Suprapubic skin (tissue), 4 donors: ENCODE measurements at regions not wholly inside any gene's neighbourhood (a gene's known extent, or its start where the extent isn't known, plus 50 kb on each side); places are given as distances from the start of the nearest gene placed in this dataset.

ENCODE experiments used
- DNase-seq, 2 donors: peaks; one replicate each; pipeline ENCODE4 v3.0.0-alpha.2; 2019; ENCODE audit warnings: low spot score in 2 of 2
- H3K27ac ChIP-seq: fragments of 200-600 bp; sonication (generic); one replicate; pipeline ENCODE4 v1.5.1; 2019
- H3K27me3 ChIP-seq: fragments of 200-600 bp; sonication (generic); one replicate; pipeline ENCODE4 v1.5.1; 2019
- H3K36me3 ChIP-seq: fragments of 200-600 bp; sonication (generic); one replicate; pipeline ENCODE4 v1.5.1; 2019
- H3K4me1 ChIP-seq: fragments of 200-600 bp; sonication (generic); one replicate; pipeline ENCODE4 v1.5.1; 2019
- H3K4me3 ChIP-seq: fragments of 200-600 bp; sonication (generic); one replicate; pipeline ENCODE4 v1.5.1; 2019; ENCODE audit warnings: mild to moderate bottlenecking
- H3K9me3 ChIP-seq: fragments of 200-600 bp; sonication (generic); one replicate; pipeline ENCODE4 v1.5.1; 2019
- EP300 ChIP-seq: sonication (generic); formaldehyde crosslinking; IDR thresholded peaks from one replicate; pipeline ENCODE4 v1.6.1; 2017; ENCODE audit warnings: antibody characterized with exemption
- POLR2A ChIP-seq, 2 donors: fragments of 450-650 bp; IDR thresholded peaks; one replicate each; pipeline ENCODE4 v1.6.1; 2017; ENCODE audit warnings: antibody characterized with exemption in 2 of 2, mild to moderate bottlenecking in 2 of 2, moderate library complexity in 2 of 2
- POLR2AphosphoS5 ChIP-seq, 3 donors: sonication (generic); formaldehyde crosslinking; IDR thresholded peaks; one replicate each; pipeline ENCODE4 v1.6.1; 2017; ENCODE audit warnings: antibody characterized with exemption in 3 of 3
- WGBS: methylation state at CpG from one replicate; pipeline ENCODE4 v1.1.5; 2018; 5-methylcytosine and 5-hydroxymethylcytosine counted together
- TF ChIP-seq, protein P1 (sequence below), 2 donors: fragments of 200-600 bp in 1 of 2; fragments of 450-650 bp in 1 of 2; sonication (generic) in 1 of 2; IDR thresholded peaks; one replicate each; pipeline ENCODE4 v1.5.1; 2016 to 2019; ENCODE audit warnings: antibody characterized with exemption in 2 of 2, mild to moderate bottlenecking in 1 of 2, moderate library complexity in 1 of 2

DNA sequence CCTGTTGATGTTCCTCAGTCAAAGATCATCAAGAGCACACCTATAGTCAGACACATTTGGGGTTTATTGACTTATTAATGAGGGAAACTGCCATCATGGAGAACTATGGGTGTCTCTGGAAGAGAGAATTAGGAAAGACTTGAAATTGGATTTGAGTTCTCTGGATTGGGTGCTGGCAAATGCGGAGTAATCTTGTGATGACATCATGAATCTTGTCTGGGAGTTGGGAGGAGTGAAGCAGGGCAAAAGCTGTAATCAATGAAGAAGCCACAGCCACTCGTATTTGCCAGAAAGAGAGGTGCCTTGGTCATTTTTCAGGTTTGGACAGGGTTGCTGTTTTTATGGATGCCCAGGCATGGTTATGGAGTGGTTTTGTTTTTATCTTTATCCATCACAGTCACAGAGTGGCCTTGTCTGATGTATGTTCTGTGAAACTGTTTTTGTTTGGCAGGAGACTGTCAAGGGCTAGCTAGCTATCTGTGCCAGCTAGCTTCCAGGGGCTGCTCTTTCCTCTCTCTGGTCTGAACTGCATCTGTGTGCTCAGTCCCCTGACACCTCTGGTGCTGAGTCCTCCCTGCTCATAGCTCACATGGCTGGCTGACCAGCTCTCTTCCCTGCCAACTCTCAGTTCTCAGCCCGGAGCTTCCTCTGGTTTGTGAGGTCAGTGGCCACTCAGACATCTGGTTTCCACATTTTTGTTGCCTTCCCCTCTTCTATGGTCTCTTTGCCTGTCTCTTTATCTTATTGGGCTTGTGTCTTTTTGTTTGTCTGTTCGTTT is 193.4 kb upstream of the RMP24 start:
- H3K4me3 ChIP-seq = no peak overlapping the region
- DNase-seq = no peak
- no peaks in the 10 kb centered on the region for H3K4me1 ChIP-seq
- 67% methylated on average over 4 of the region's 4 CpGs for WGBS
- H3K27ac ChIP-seq = no peak overlapping the region
- peaks cover 4% of the 10 kb centered on the region for H3K27me3 ChIP-seq
- H3K36me3 ChIP-seq = no peaks in the 10 kb centered on the region
- no peaks in the 10 kb centered on the region for H3K9me3 ChIP-seq
- TF ChIP-seq EP300 = no peak
- no peak for TF ChIP-seq POLR2A (IDR thresholded peaks at IDR 0.05)
- TF ChIP-seq, protein P1, sequence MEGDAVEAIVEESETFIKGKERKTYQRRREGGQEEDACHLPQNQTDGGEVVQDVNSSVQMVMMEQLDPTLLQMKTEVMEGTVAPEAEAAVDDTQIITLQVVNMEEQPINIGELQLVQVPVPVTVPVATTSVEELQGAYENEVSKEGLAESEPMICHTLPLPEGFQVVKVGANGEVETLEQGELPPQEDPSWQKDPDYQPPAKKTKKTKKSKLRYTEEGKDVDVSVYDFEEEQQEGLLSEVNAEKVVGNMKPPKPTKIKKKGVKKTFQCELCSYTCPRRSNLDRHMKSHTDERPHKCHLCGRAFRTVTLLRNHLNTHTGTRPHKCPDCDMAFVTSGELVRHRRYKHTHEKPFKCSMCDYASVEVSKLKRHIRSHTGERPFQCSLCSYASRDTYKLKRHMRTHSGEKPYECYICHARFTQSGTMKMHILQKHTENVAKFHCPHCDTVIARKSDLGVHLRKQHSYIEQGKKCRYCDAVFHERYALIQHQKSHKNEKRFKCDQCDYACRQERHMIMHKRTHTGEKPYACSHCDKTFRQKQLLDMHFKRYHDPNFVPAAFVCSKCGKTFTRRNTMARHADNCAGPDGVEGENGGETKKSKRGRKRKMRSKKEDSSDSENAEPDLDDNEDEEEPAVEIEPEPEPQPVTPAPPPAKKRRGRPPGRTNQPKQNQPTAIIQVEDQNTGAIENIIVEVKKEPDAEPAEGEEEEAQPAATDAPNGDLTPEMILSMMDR (IDR thresholded peaks at IDR 0.05) = no peak
- TF ChIP-seq POLR2AphosphoS5 (IDR thresholded peaks at IDR 0.05) = no peak

DNA sequence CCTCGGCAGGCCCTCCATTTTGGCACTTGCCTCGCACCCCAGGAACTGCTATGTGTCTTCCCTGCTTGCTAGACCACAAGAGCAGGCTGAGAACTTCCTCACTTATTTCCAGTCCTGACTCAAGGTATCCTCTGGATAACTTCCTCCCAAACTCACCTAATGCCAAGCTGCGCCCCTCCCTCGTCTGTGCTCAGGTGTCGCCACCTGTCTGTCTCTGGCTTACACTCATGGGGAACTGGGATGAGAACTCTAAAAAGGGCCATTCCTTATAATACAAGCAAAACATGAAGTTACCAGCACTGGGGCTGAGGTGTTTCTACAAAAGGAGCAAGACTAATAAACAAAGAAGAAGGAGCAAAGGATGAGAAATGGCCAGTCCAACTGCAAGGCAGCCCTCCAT is 191.5 kb upstream of the RMP24 start:
- Histone ChIP-seq H3K4me3 (no peak overlapping the region), H3K27ac (no peak overlapping the region), H3K9me3 (no peaks in the 10 kb centered on the region), H3K36me3 (no peaks in the 10 kb centered on the region), H3K27me3 (peaks cover 4% of the 10 kb centered on the region), H3K4me1 (no peaks in the 10 kb centered on the region)
- TF ChIP-seq, protein P1 (IDR thresholded peaks at IDR 0.05) = no peak
- no peak for TF ChIP-seq POLR2AphosphoS5 (IDR thresholded peaks at IDR 0.05)
- TF ChIP-seq EP300 = no peak
- TF ChIP-seq POLR2A (IDR thresholded peaks at IDR 0.05) = no peak
- WGBS = 87% methylated on average over 5 of the region's 5 CpGs
- no peak for DNase-seq

DNA sequence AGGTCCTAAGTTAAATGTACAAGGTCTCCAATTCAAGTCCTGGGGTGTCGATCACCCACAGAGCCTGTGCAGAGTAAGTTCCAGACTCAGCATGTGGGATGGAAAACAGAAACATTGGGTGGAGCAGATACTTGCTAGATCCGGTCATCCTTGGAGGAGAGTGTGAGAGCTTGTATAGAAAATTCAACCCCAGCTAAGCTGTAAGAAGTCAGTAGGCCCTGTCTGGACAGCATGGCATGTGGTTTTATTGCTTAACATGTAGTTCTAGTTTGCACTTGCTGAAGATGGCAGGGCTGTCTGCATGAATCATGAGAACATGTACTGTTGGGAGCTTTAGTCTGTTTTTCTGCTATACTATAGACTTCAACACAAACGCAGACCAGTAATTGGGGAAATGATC is 189.6 kb upstream of the RMP24 start:
- Histone ChIP-seq H3K36me3 (no peaks in the 10 kb centered on the region), H3K27ac (no peak overlapping the region), H3K27me3 (no peaks in the 10 kb centered on the region), H3K9me3 (no peaks in the 10 kb centered on the region), H3K4me1 (no peaks in the 10 kb centered on the region), H3K4me3 (no peak overlapping the region)
- TF ChIP-seq POLR2AphosphoS5 (IDR thresholded peaks at IDR 0.05) (no peak), POLR2A (IDR thresholded peaks at IDR 0.05) (no peak), EP300 (no peak)
- TF ChIP-seq, protein P1 (IDR thresholded peaks at IDR 0.05) = no peak
- 71% methylated on average over 3 of the region's 3 CpGs for WGBS
- no peak for DNase-seq

DNA sequence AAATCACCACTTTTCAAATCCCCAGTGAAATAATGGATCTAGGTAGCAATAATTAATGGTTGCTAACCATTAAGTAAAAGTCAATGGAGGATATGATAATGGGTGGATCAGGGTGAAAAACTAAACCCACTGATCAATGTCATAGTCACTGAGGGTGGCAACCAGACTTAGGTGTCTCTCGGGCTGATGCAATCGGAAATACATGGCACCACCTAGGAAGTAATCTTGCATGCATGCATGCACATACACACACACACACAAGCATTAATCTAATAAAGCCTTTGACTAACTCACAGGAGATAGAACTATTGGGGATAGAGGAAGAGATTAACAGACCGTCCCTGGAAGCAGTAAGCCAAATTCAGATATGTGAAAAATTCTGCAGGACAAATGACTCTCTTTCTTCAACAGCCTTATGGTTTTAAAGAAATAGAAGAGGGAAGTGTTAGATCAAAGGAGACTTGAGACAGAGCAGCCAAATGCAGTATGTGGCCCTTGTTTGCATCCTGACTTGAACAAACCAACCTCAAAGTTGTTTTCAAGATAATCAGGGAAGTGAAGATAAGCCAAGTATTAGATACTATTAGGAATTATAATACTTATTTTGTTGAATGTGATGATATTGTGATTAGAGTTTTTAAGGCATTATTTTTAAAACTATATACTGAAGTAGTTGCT is 186.0 kb upstream of the RMP24 start:
- peaks cover 7% of the 10 kb centered on the region for H3K27me3 ChIP-seq
- no peaks in the 10 kb centered on the region for H3K9me3 ChIP-seq
- H3K27ac ChIP-seq = no peak overlapping the region
- H3K36me3 ChIP-seq = no peaks in the 10 kb centered on the region
- H3K4me1 ChIP-seq = no peaks in the 10 kb centered on the region
- no peak overlapping the region for H3K4me3 ChIP-seq
- DNase-seq = no peak
- TF ChIP-seq, protein P1 (IDR thresholded peaks at IDR 0.05) = no peak
- TF ChIP-seq EP300 (no peak), POLR2A (IDR thresholded peaks at IDR 0.05) (no peak), POLR2AphosphoS5 (IDR thresholded peaks at IDR 0.05) (no peak)
- WGBS = 70% methylated on average over 3 of the region's 3 CpGs

DNA sequence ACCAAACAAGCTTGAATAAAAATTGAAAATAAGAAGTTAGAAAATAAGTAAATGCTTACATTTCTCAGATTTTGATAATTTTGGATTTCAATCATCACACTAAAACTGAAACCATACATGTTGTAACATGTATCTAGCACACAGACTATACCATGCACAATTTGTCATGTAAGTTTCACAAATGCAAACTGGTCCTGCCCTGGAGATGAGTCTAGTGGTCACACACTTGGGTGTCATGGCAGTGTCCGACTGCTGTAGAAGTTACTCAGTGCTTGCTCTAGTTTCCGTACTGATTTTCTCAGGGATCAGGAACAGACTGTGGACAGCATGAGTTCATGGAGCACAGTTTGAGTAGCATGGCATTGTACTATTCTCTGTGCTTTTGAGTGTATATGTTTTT is 182.9 kb upstream of the RMP24 start:
- no peak overlapping the region for H3K27ac ChIP-seq
- no peak for DNase-seq
- H3K4me1 ChIP-seq = no peaks in the 10 kb centered on the region
- peaks cover 7% of the 10 kb centered on the region for H3K27me3 ChIP-seq
- 91% methylated on average over 2 of the region's 2 CpGs for WGBS
- H3K36me3 ChIP-seq = no peaks in the 10 kb centered on the region
- no peak overlapping the region for H3K4me3 ChIP-seq
- no peaks in the 10 kb centered on the region for H3K9me3 ChIP-seq
- TF ChIP-seq POLR2A (IDR thresholded peaks at IDR 0.05) (no peak), POLR2AphosphoS5 (IDR thresholded peaks at IDR 0.05) (no peak), EP300 (no peak)
- TF ChIP-seq, protein P1 (IDR thresholded peaks at IDR 0.05) = no peak
